HEK293 (cell line): ENCODE measurements at regions not wholly inside any gene's neighbourhood (a gene's known extent, or its start where the extent isn't known, plus 50 kb on each side); places are given as distances from the start of the nearest gene placed in this dataset.

Experiments used
- CTCF ChIA-PET: fragments of 350-600 bp; formaldehyde crosslinking; extraction: SDS; loops from one replicate; lab custom pipeline; 2021; ENCODE audit warnings: antibody characterized with exemption; lab: Yijun Ruan, JAX
- POLR2A ChIA-PET: fragments of 300-600 bp; formaldehyde crosslinking; extraction: SDS; loops from one replicate; lab custom pipeline; 2020; ENCODE audit warnings: antibody characterized with exemption, inconsistent platforms; lab: Yijun Ruan, JAX
- H3K27ac ChIP-seq: fragments of 200-500 bp; sonication (Bioruptor generic); 2 replicates; pipeline ENCODE4 v1.5.1; 2014; ENCODE audit warnings: low read depth, low read length, control low read depth, inconsistent platforms; ENCODE audit errors: extremely low read depth
- H3K36me3 ChIP-seq, 2 experiments: fragments of 200-500 bp in 1 of 2; sonication (Bioruptor generic) in 1 of 2; 1 replicate in 1 of 2; 2 replicates in 1 of 2; pipeline ENCODE4 v1.5.1; 2014 to 2017; ENCODE audit warnings: inconsistent platforms in 2 of 2, low read length in 2 of 2; ENCODE audit not compliant: control insufficient read depth in 2 of 2, insufficient read depth in 1 of 2
- H3K4me1 ChIP-seq: fragments of 200-500 bp; sonication (Bioruptor generic); 2 replicates; pipeline ENCODE4 v1.5.1; 2014; ENCODE audit warnings: mild to moderate bottlenecking, low read length, inconsistent platforms; ENCODE audit not compliant: control insufficient read depth, insufficient read depth
- H3K4me3 ChIP-seq: 2 replicates; pipeline ENCODE4 v1.5.1; 2011; ENCODE audit warnings: low read depth, mild to moderate bottlenecking, control low read depth, low read length, moderate library complexity
- H3K9me3 ChIP-seq: fragments of 200-500 bp; sonication (Bioruptor generic); 2 replicates; pipeline ENCODE4 v1.5.1; 2014; ENCODE audit warnings: low read depth, low read length, inconsistent platforms; ENCODE audit not compliant: control insufficient read depth, insufficient read depth
- BCL11A ChIP-seq: fragments of 450-650 bp; formaldehyde crosslinking; IDR thresholded peaks from 2 replicates; pipeline ENCODE4 v1.5.1; 2016; ENCODE audit warnings: low read depth, missing biosample characterization, missing genetic modification characterization
- GLIS2 ChIP-seq: fragments of 450-650 bp; formaldehyde crosslinking; IDR thresholded peaks from 2 replicates; pipeline ENCODE4 v1.5.1; 2016; ENCODE audit warnings: missing biosample characterization, missing genetic modification characterization
- MYNN ChIP-seq: fragments of 450-650 bp; formaldehyde crosslinking; IDR thresholded peaks from 2 replicates; pipeline ENCODE4 v1.5.1; 2016; ENCODE audit warnings: missing biosample characterization, missing genetic modification characterization, borderline replicate concordance
- OVOL3 ChIP-seq: fragments of 450-650 bp; formaldehyde crosslinking; IDR thresholded peaks from 2 replicates; pipeline ENCODE4 v1.5.1; 2016; ENCODE audit warnings: missing biosample characterization, missing genetic modification characterization
- PRDM2 ChIP-seq: fragments of 450-650 bp; formaldehyde crosslinking; IDR thresholded peaks from 2 replicates; pipeline ENCODE4 v1.5.1; 2016; ENCODE audit warnings: missing biosample characterization, missing genetic modification characterization, borderline replicate concordance
- SP7 ChIP-seq: fragments of 450-650 bp; formaldehyde crosslinking; IDR thresholded peaks from 2 replicates; pipeline ENCODE4 v1.5.1; 2016; ENCODE audit warnings: missing biosample characterization, missing genetic modification characterization
- ZEB2 ChIP-seq: fragments of 450-650 bp; formaldehyde crosslinking; IDR thresholded peaks from 2 replicates; pipeline ENCODE4 v1.5.1; 2016; ENCODE audit warnings: missing biosample characterization, missing genetic modification characterization
- ZNF302 ChIP-seq: fragments of 450-650 bp; formaldehyde crosslinking; IDR thresholded peaks from 2 replicates; pipeline ENCODE4 v1.5.1; 2016; ENCODE audit warnings: missing biosample characterization, missing genetic modification characterization, low read depth
- ZNF366 ChIP-seq: fragments of 450-650 bp; formaldehyde crosslinking; conservative IDR thresholded peaks from 2 replicates; pipeline ENCODE4 v1.5.1; 2016; ENCODE audit warnings: missing biosample characterization, missing genetic modification characterization
- ZNF398 ChIP-seq: fragments of 450-650 bp; formaldehyde crosslinking; IDR thresholded peaks from 2 replicates; pipeline ENCODE4 v1.5.1; 2017; ENCODE audit warnings: missing biosample characterization, missing genetic modification characterization
- ZNF416 ChIP-seq: fragments of 450-650 bp; formaldehyde crosslinking; IDR thresholded peaks from 2 replicates; pipeline ENCODE4 v1.5.1; 2016; ENCODE audit warnings: missing biosample characterization, missing genetic modification characterization
- ZNF488 ChIP-seq: fragments of 450-650 bp; formaldehyde crosslinking; IDR thresholded peaks from 2 replicates; pipeline ENCODE4 v1.5.1; 2016; ENCODE audit warnings: missing biosample characterization, missing genetic modification characterization
- ZNF530 ChIP-seq: fragments of 450-650 bp; formaldehyde crosslinking; IDR thresholded peaks from 2 replicates; pipeline ENCODE4 v1.5.1; 2016; ENCODE audit warnings: low read depth, missing biosample characterization, missing genetic modification characterization
- ZNF747 ChIP-seq: fragments of 450-650 bp; formaldehyde crosslinking; IDR thresholded peaks from 2 replicates; pipeline ENCODE4 v1.5.1; 2016; ENCODE audit warnings: missing biosample characterization, missing genetic modification characterization
- ZNF768 ChIP-seq: fragments of 450-650 bp; formaldehyde crosslinking; IDR thresholded peaks from 2 replicates; pipeline ENCODE4 v1.5.1; 2018; ENCODE audit warnings: missing biosample characterization, mild to moderate bottlenecking, missing genetic modification characterization
- ZNF785 ChIP-seq: fragments of 450-650 bp; formaldehyde crosslinking; IDR thresholded peaks from 2 replicates; pipeline ENCODE4 v1.5.1; 2016; ENCODE audit warnings: missing biosample characterization, missing genetic modification characterization
- ZSCAN5A ChIP-seq: fragments of 450-650 bp; formaldehyde crosslinking; IDR thresholded peaks from 2 replicates; pipeline ENCODE4 v1.5.1; 2016; ENCODE audit warnings: missing biosample characterization, missing genetic modification characterization
- TF ChIP-seq, protein P1 (sequence below): fragments of 450-650 bp; formaldehyde crosslinking; IDR thresholded peaks from 2 replicates; pipeline ENCODE4 v1.5.1; 2016; ENCODE audit warnings: missing biosample characterization, missing genetic modification characterization

- POLR2A ChIA-PET, result no interaction called here
- TF ChIP-seq, protein P1, sequence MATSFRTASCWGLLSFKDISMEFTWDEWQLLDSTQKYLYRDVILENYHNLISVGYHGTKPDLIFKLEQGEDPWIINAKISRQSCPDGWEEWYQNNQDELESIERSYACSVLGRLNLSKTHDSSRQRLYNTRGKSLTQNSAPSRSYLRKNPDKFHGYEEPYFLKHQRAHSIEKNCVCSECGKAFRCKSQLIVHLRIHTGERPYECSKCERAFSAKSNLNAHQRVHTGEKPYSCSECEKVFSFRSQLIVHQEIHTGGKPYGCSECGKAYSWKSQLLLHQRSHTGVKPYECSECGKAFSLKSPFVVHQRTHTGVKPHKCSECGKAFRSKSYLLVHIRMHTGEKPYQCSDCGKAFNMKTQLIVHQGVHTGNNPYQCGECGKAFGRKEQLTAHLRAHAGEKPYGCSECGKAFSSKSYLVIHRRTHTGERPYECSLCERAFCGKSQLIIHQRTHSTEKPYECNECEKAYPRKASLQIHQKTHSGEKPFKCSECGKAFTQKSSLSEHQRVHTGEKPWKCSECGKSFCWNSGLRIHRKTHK, result no peak
- TF ChIP-seq ZSCAN5A (tag by site-specific recombination), result no peak
- no peak for TF ChIP-seq ZNF747
- no peaks in the 10 kb centered on the region for H3K36me3 ChIP-seq
- H3K4me1 ChIP-seq, result no peaks in the 10 kb centered on the region
- H3K4me3 ChIP-seq, result no peak overlapping the region
- no peaks in the 10 kb centered on the region for H3K9me3 ChIP-seq
- CTCF ChIA-PET, result no interaction called here
- no peak overlapping the region for H3K27ac ChIP-seq
Measured at GRCh38 chr6:113442040-113442439, 415.1 kb upstream of the MARCKS start.

DNA sequence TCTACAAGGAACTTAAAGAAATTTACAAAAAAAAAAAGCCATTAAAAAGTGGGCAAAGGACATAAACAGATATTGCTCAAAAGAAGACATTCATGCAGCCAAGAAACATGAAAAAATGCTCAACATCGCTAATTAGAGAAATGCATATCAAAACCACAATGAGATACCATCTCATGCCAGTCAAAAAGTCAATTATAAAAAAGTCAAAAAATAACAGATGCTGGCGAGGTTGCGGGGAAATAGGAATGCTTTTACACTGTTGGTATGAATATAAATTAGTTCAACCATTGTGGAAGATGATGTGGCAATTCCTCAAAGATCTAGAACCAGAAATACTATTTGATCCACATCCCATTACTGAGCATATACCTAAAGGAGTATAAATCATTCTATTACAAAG is 411.9 kb upstream of the MARCKS start:
- TF ChIP-seq OVOL3 (tag by site-specific recombination), result no peak
- no peak for TF ChIP-seq ZNF488 (tag by site-specific recombination)
- TF ChIP-seq ZNF768, result no peak
- no peak for TF ChIP-seq GLIS2
- no peak for TF ChIP-seq ZNF530 (tag by site-specific recombination)
- TF ChIP-seq, all 188 proteins: peak for 0
- Histone ChIP-seq H3K9me3 (no peaks in the 10 kb centered on the region), H3K4me3 (no peak overlapping the region), H3K4me1 (no peaks in the 10 kb centered on the region), H3K27ac (no peak overlapping the region), H3K36me3 (no peaks in the 10 kb centered on the region)
- ChIA-PET CTCF (no interaction called here), POLR2A (interaction anchor here (0.7 kb wide), 1 partner anchor 48 kb away, joined by 4 read pairs; no protein-coding TSS in a partner anchor)

GRCh38 chr6:113447088-113447831 is 409.9 kb upstream of the MARCKS start:
- POLR2A ChIA-PET, result no interaction called here
- Histone ChIP-seq H3K4me3 (no peak overlapping the region), H3K27ac (no peak overlapping the region), H3K9me3 (no peaks in the 10 kb centered on the region), H3K36me3 (no peaks in the 10 kb centered on the region), H3K4me1 (no peaks in the 10 kb centered on the region)
- CTCF ChIA-PET, result interaction anchor here (0.6 to 1.5 kb wide), 3 partner anchors 9 to 936 kb away, joined by 3 to 5 read pairs (median 3); no protein-coding TSS in a partner anchor
- TF ChIP-seq ZNF785 (tag by site-specific recombination), result no peak
- peak; percentile 95 for TF ChIP-seq SP7 (tag by site-specific recombination)
- no peak for TF ChIP-seq PRDM2 (tag by site-specific recombination)
- no peak for TF ChIP-seq ZNF302
- TF ChIP-seq ZNF416 (tag by site-specific recombination), result no peak
- 0 out of 2 replicates have a peak, but pooled peaks have one; percentile 21 for TF ChIP-seq ZNF366 (tag by site-specific recombination)
- no peak for TF ChIP-seq MYNN (tag by site-specific recombination)
- no peak for TF ChIP-seq ZEB2 (tag by site-specific recombination)
- TF ChIP-seq ZNF398, result peak; percentile 29; the same call in 1 of the 2 replicates
- TF ChIP-seq BCL11A (tag by site-specific recombination), result no peak
